OCI-LY7 (cell line): ENCODE measurements at regions not wholly inside any gene's neighbourhood (a gene's known extent, or its start where the extent isn't known, plus 50 kb on each side); places are given as distances from the start of the nearest gene placed in this dataset.

Source experiments
- BruUV-seq: library from RNA; stranded (reverse); fragments of 400-500 nt; replicated peaks from 2 replicates; lab custom pipeline; 2021; lab: Mats Ljungman, UMichigan
- CTCF ChIA-PET: fragments of 300-600 bp; sonication (Branson Sonifier 250); formaldehyde crosslinking; loops from one replicate; lab custom pipeline; 2022; ENCODE audit warnings: antibody characterized with exemption; ENCODE audit not compliant: unreplicated experiment; lab: Charles Lee
- POLR2A ChIA-PET: fragments of 300-600 bp; sonication (Branson Sonifier 250); formaldehyde crosslinking; loops from one replicate; lab custom pipeline; 2022; ENCODE audit warnings: antibody characterized with exemption; lab: Charles Lee
- DNase-seq: peaks from one replicate; pipeline ENCODE4 v3.0.0-alpha.2; 2015; ENCODE audit warnings: low spot score
- H2AFZ ChIP-seq: fragments of 200-600 bp; sonication (generic), shearing (Covaris generic); 2 replicates; pipeline ENCODE4 v1.6.1; 2014; ENCODE audit warnings: mild to moderate bottlenecking, antibody characterized with exemption, low read length, moderate library complexity
- H3K27ac ChIP-seq: fragments of 200-600 bp; sonication (generic); 2 replicates; pipeline ENCODE4 v1.5.1; 2014; ENCODE audit warnings: mixed run types, low read depth, mild to moderate bottlenecking, moderate library complexity, low read length, inconsistent platforms; ENCODE audit not compliant: poor library complexity, severe bottlenecking
- H3K36me3 ChIP-seq: fragments of 200-600 bp; sonication (generic); 2 replicates; pipeline ENCODE4 v1.6.1; 2014; ENCODE audit warnings: mild to moderate bottlenecking, antibody characterized with exemption, low read length, moderate library complexity, mixed read lengths; ENCODE audit not compliant: insufficient read depth
- H3K4me1 ChIP-seq: fragments of 200-600 bp; sonication (generic); 2 replicates; pipeline ENCODE4 v1.5.1; 2014; ENCODE audit warnings: mild to moderate bottlenecking, low read length; ENCODE audit not compliant: insufficient read depth, poor library complexity, severe bottlenecking
- H3K4me2 ChIP-seq: fragments of 200-600 bp; sonication (generic); 2 replicates; pipeline ENCODE4 v1.6.1; 2014; ENCODE audit warnings: mild to moderate bottlenecking, low read length
- H3K4me3 ChIP-seq: fragments of 200-600 bp; sonication (generic); 2 replicates; pipeline ENCODE4 v1.5.1; 2014; ENCODE audit warnings: mild to moderate bottlenecking, low read depth, low read length; ENCODE audit not compliant: poor library complexity, severe bottlenecking
- H3K79me2 ChIP-seq: fragments of 200-600 bp; sonication (generic); 2 replicates; pipeline ENCODE4 v1.6.1; 2016; ENCODE audit warnings: low read depth, mild to moderate bottlenecking, low read length, moderate library complexity, mixed read lengths; ENCODE audit not compliant: insufficient read depth
- H3K9me2 ChIP-seq: fragments of 200-600 bp; sonication (generic); 2 replicates; pipeline ENCODE4 v1.6.1; 2016; ENCODE audit warnings: mild to moderate bottlenecking, low read length, mixed read lengths; ENCODE audit not compliant: insufficient read depth
- H3K9me3 ChIP-seq: fragments of 200-600 bp; sonication (generic); 2 replicates; pipeline ENCODE4 v1.6.1; 2014; ENCODE audit warnings: mild to moderate bottlenecking, mixed run types, low read length, mixed read lengths
- H4K20me1 ChIP-seq: fragments of 200-600 bp; sonication (generic); 2 replicates; pipeline ENCODE4 v1.6.1; 2014; ENCODE audit warnings: mild to moderate bottlenecking, antibody characterized with exemption, low read length, moderate library complexity, mixed read lengths; ENCODE audit not compliant: insufficient read depth
- CTCF ChIP-seq: fragments of 200-600 bp; sonication (generic); conservative IDR thresholded peaks from 2 replicates; pipeline ENCODE4 v1.5.1; 2014; ENCODE audit warnings: mild to moderate bottlenecking, antibody characterized with exemption, low read length, moderate library complexity, mixed read lengths
- EZH2phosphoT487 ChIP-seq: fragments of 200-600 bp; sonication (generic); IDR thresholded peaks from 2 replicates; pipeline ENCODE4 v1.6.1; 2018; ENCODE audit warnings: low read depth, borderline replicate concordance, mild to moderate bottlenecking, mixed run types, antibody characterized with exemption, low read length, moderate library complexity, mixed read lengths
- intact Hi-C: fragments of 100-400 bp; cut with micrococcal nuclease; formaldehyde crosslinking; loops from one replicate; pipeline ENCODE4 v1.10.0; 2022; ENCODE audit not compliant: unreplicated experiment

DNA sequence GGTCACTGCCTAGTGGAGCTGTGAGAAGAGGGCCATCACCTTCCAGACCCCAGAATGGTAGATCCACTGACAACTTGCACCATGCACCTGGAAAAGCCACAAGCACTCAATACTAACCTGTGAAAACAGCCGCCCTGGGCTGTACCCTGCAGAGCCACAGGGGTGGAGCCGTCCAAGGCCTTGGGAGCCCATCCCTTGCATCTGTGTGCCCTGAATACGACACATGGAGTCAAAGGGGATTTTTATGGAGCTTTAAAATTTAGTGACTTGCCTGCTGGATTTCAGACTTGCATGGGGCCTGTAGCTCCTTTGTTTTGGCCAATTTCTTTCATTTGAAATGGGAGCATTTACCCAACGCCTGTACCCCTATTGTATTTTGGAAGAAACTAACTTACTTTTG lies 62.4 kb upstream of the HTR4 start:
- intact Hi-C loops = no loop called here
- no peaks in the 10 kb centered on the region for H3K9me3 ChIP-seq
- H3K79me2 ChIP-seq = no peaks in the 10 kb centered on the region
- no TSS peak for BruUV-seq
- H3K4me2 ChIP-seq = no peak overlapping the region
- no peak overlapping the region for H3K4me3 ChIP-seq
- H3K27ac ChIP-seq = no peak overlapping the region
- no peaks in the 10 kb centered on the region for H3K9me2 ChIP-seq
- no peak for DNase-seq
- H3K4me1 ChIP-seq = no peaks in the 10 kb centered on the region
- H3K36me3 ChIP-seq = no peaks in the 10 kb centered on the region
- TF ChIP-seq CTCF = no peak
- no peak for TF ChIP-seq EZH2phosphoT487
- ChIA-PET POLR2A (no interaction called here), CTCF (no interaction called here)
- H4K20me1 ChIP-seq = no peaks in the 10 kb centered on the region
- H2AFZ ChIP-seq = no peak overlapping the region

GRCh38 chr5:148717668-148718067 lies 63.3 kb upstream of the HTR4 start:
- H3K27ac ChIP-seq = no peak overlapping the region
- TF ChIP-seq EZH2phosphoT487 (no peak), CTCF (no peak)
- POLR2A ChIA-PET = no interaction called here
- H3K36me3 ChIP-seq = no peaks in the 10 kb centered on the region
- H4K20me1 ChIP-seq = no peaks in the 10 kb centered on the region
- CTCF ChIA-PET = no interaction called here
- no peaks in the 10 kb centered on the region for H3K79me2 ChIP-seq
- DNase-seq = no peak
- H3K4me1 ChIP-seq = no peaks in the 10 kb centered on the region
- no peak overlapping the region for H3K4me3 ChIP-seq
- intact Hi-C loops = no loop called here
- H3K4me2 ChIP-seq = no peak overlapping the region
- H3K9me2 ChIP-seq = no peaks in the 10 kb centered on the region
- H3K9me3 ChIP-seq = no peaks in the 10 kb centered on the region
- BruUV-seq = no TSS peak
- no peak overlapping the region for H2AFZ ChIP-seq

DNA sequence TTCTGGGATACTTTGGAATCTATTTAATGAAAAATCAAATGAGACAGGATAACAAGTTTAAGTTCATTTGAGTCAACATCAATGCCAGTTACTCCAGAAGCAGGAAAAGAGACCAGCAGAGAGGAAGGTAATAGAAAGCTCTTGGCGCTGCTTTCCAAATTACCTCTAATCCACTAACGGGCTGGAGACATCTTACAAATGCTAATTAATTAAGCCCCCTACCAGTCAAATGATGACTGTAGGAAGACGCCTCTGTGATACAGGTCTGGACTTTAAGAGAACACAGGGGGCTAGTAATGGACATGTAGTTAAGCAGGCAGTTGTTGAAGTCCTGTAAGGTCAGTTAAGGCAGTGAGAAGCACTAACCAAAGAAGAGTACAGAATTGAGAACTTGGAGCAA lies 65.3 kb upstream of the HTR4 start:
- DNase-seq = no peak
- BruUV-seq = no TSS peak

More for the DNA sequence above, 65.3 kb upstream of the HTR4 start:
- H3K27ac ChIP-seq = no peak overlapping the region
- H3K4me3 ChIP-seq = no peak overlapping the region
- no peaks in the 10 kb centered on the region for H3K79me2 ChIP-seq
- TF ChIP-seq CTCF = no peak
- no peak for TF ChIP-seq EZH2phosphoT487
- H3K36me3 ChIP-seq = no peaks in the 10 kb centered on the region
- no peaks in the 10 kb centered on the region for H3K4me1 ChIP-seq
- H4K20me1 ChIP-seq = no peaks in the 10 kb centered on the region
- ChIA-PET CTCF (interaction anchor here (1.1 kb wide), 1 partner anchor 12 kb away, joined by 3 read pairs; no protein-coding TSS in a partner anchor), POLR2A (interaction anchor here (1.0 kb wide), 1 partner anchor 43 kb away, joined by 3 read pairs; no protein-coding TSS in a partner anchor)
- intact Hi-C loops = no loop called here
- no peaks in the 10 kb centered on the region for H3K9me3 ChIP-seq
- no peak overlapping the region for H3K4me2 ChIP-seq
- H2AFZ ChIP-seq = no peak overlapping the region
- no peaks in the 10 kb centered on the region for H3K9me2 ChIP-seq
